T-helper 17 cell (primary cell): ENCODE measurements at regions not wholly inside any gene's neighbourhood (a gene's known extent, or its start where the extent isn't known, plus 50 kb on each side); places are given as distances from the start of the nearest gene placed in this dataset.

ENCODE experiments used
- ATAC-seq: fragments of 150-1000 bp; cut with Tn5 transposase; 2 replicates; pipeline ENCODE4 v1.10.0; 2021; ENCODE audit warnings: mild to moderate bottlenecking, moderate library complexity
- DNase-seq, 3 donors: peaks; one replicate each; pipeline versions ENCODE4 v3.0.0 to v3.0.0-alpha.2; 2020 to 2021
- H3K9me3 ChIP-seq: one replicate; pipeline ENCODE4 v1.7.0; 2013; ENCODE audit warnings: low read length, mild to moderate bottlenecking; ENCODE audit not compliant: control insufficient read depth, poor library complexity, severe bottlenecking
- H3K27ac Mint-ChIP-seq: one replicate; pipeline ENCODE4 v1.8.0; 2022; ENCODE audit warnings: mild to moderate bottlenecking, moderate library complexity, mixed read lengths
- H3K27me3 Mint-ChIP-seq: one replicate; pipeline ENCODE4 v1.8.0; 2022; ENCODE audit warnings: mixed read lengths
- H3K36me3 Mint-ChIP-seq: one replicate; pipeline ENCODE4 v1.8.0; 2022; ENCODE audit warnings: low read depth, mixed read lengths
- H3K4me1 Mint-ChIP-seq: one replicate; pipeline ENCODE4 v1.8.0; 2022; ENCODE audit warnings: mild to moderate bottlenecking, mixed read lengths
- H3K4me3 Mint-ChIP-seq: one replicate; pipeline ENCODE4 v1.8.0; 2022; ENCODE audit warnings: mild to moderate bottlenecking, moderate library complexity, mixed read lengths

GRCh38 chr16:35560637-35560984 lies 2101.2 kb downstream of the TP53TG3F start:
- no peaks in the 10 kb centered on the region for H3K4me1 Mint-ChIP-seq
- no peaks in the 10 kb centered on the region for H3K9me3 ChIP-seq
- H3K36me3 Mint-ChIP-seq: no peaks in the 10 kb centered on the region
- no peak for ATAC-seq
- no peak for DNase-seq
- no peak overlapping the region for H3K27ac Mint-ChIP-seq
- H3K4me3 Mint-ChIP-seq: no peak overlapping the region
- H3K27me3 Mint-ChIP-seq: no peaks in the 10 kb centered on the region

GRCh38 chr16:35561346-35561745 lies 2101.9 kb downstream of the TP53TG3F start:
- Mint-ChIP-seq H3K4me3 (no peak overlapping the region), H3K27ac (no peak overlapping the region), H3K27me3 (no peaks in the 10 kb centered on the region), H3K4me1 (no peaks in the 10 kb centered on the region), H3K36me3 (no peaks in the 10 kb centered on the region)
- no peak for DNase-seq
- ATAC-seq: no peak
- H3K9me3 ChIP-seq: peaks cover 4% of the 10 kb centered on the region

GRCh38 chr16:35562471-35562870 lies 2103.1 kb downstream of the TP53TG3F start:
- Mint-ChIP-seq H3K4me1 (no peaks in the 10 kb centered on the region), H3K27me3 (no peaks in the 10 kb centered on the region), H3K36me3 (no peaks in the 10 kb centered on the region), H3K4me3 (no peak overlapping the region), H3K27ac (no peak overlapping the region)
- ATAC-seq (no peak), DNase-seq (no peak)
- peaks cover 4% of the 10 kb centered on the region for H3K9me3 ChIP-seq

GRCh38 chr16:35562919-35563318 lies 2103.5 kb downstream of the TP53TG3F start:
- Mint-ChIP-seq H3K4me1 (no peaks in the 10 kb centered on the region), H3K27me3 (no peaks in the 10 kb centered on the region), H3K27ac (no peak overlapping the region), H3K36me3 (no peaks in the 10 kb centered on the region), H3K4me3 (no peak overlapping the region)
- ATAC-seq (no peak), DNase-seq (no peak)
- peaks cover 4% of the 10 kb centered on the region for H3K9me3 ChIP-seq

GRCh38 chr16:35564148-35564547 lies 2104.7 kb downstream of the TP53TG3F start:
- ATAC-seq: no peak

GRCh38 chr16:35564889-35565288 lies 2105.5 kb downstream of the TP53TG3F start:
- Mint-ChIP-seq H3K4me3 (no peak overlapping the region), H3K36me3 (no peaks in the 10 kb centered on the region), H3K27ac (no peak overlapping the region), H3K4me1 (no peaks in the 10 kb centered on the region), H3K27me3 (no peaks in the 10 kb centered on the region)
- DNase-seq (no peak), ATAC-seq (no peak)
- H3K9me3 ChIP-seq: peaks cover 4% of the 10 kb centered on the region

More at GRCh38 chr16:35564148-35564547, 2104.7 kb downstream of the TP53TG3F start:
- no peaks in the 10 kb centered on the region for H3K36me3 Mint-ChIP-seq
- H3K9me3 ChIP-seq: peaks cover 4% of the 10 kb centered on the region
- H3K27me3 Mint-ChIP-seq: no peaks in the 10 kb centered on the region
- no peaks in the 10 kb centered on the region for H3K4me1 Mint-ChIP-seq
- H3K27ac Mint-ChIP-seq: no peak overlapping the region
- H3K4me3 Mint-ChIP-seq: no peak overlapping the region
- DNase-seq: no peak

GRCh38 chr16:35565626-35566025 lies 2106.2 kb downstream of the TP53TG3F start:
- ATAC-seq (no peak), DNase-seq (no peak)
- H3K9me3 ChIP-seq: peaks cover 4% of the 10 kb centered on the region
- Mint-ChIP-seq H3K27me3 (no peaks in the 10 kb centered on the region), H3K27ac (no peak overlapping the region), H3K36me3 (no peaks in the 10 kb centered on the region), H3K4me3 (no peak overlapping the region), H3K4me1 (no peaks in the 10 kb centered on the region)

GRCh38 chr16:35569413-35569812 lies 2110.0 kb downstream of the TP53TG3F start:
- no peaks in the 10 kb centered on the region for H3K4me1 Mint-ChIP-seq
- H3K36me3 Mint-ChIP-seq: no peaks in the 10 kb centered on the region
- no peak for ATAC-seq
- H3K27me3 Mint-ChIP-seq: no peaks in the 10 kb centered on the region
- no peak overlapping the region for H3K27ac Mint-ChIP-seq
- DNase-seq: no peak
- H3K4me3 Mint-ChIP-seq: no peak overlapping the region
- H3K9me3 ChIP-seq: peaks cover 4% of the 10 kb centered on the region

- Mint-ChIP-seq H3K4me3 (no peak overlapping the region), H3K27me3 (no peaks in the 10 kb centered on the region), H3K27ac (no peak overlapping the region), H3K36me3 (no peaks in the 10 kb centered on the region), H3K4me1 (no peaks in the 10 kb centered on the region)
- no peak for DNase-seq
- no peak for ATAC-seq
- H3K9me3 ChIP-seq: peaks cover under 1% of the 10 kb centered on the region
Observed at GRCh38 chr16:35570946-35571345, 2111.5 kb downstream of the TP53TG3F start.

- no peaks in the 10 kb centered on the region for H3K9me3 ChIP-seq
- ATAC-seq: no peak
- DNase-seq: no peak
- Mint-ChIP-seq H3K4me3 (no peak overlapping the region), H3K27me3 (no peaks in the 10 kb centered on the region), H3K27ac (no peak overlapping the region), H3K36me3 (no peaks in the 10 kb centered on the region), H3K4me1 (no peaks in the 10 kb centered on the region)
Observed at GRCh38 chr16:35572186-35572585, 2112.8 kb downstream of the TP53TG3F start.

- Mint-ChIP-seq H3K4me1 (no peaks in the 10 kb centered on the region), H3K36me3 (no peaks in the 10 kb centered on the region), H3K4me3 (peak overlapping the region; percentile 16), H3K27ac (no peak overlapping the region), H3K27me3 (no peaks in the 10 kb centered on the region)
- no peak for ATAC-seq
- DNase-seq: no peak
- H3K9me3 ChIP-seq: no peaks in the 10 kb centered on the region
Observed at GRCh38 chr16:35573407-35573806, 2114.0 kb downstream of the TP53TG3F start.

GRCh38 chr16:35574011-35574410 lies 2114.6 kb downstream of the TP53TG3F start:
- no peaks in the 10 kb centered on the region for H3K36me3 Mint-ChIP-seq
- H3K27me3 Mint-ChIP-seq: no peaks in the 10 kb centered on the region
- DNase-seq (no peak), ATAC-seq (no peak)
- no peaks in the 10 kb centered on the region for H3K9me3 ChIP-seq
- no peak overlapping the region for H3K4me3 Mint-ChIP-seq
- no peak overlapping the region for H3K27ac Mint-ChIP-seq
- no peaks in the 10 kb centered on the region for H3K4me1 Mint-ChIP-seq

- no peaks in the 10 kb centered on the region for H3K9me3 ChIP-seq
- H3K27me3 Mint-ChIP-seq: no peaks in the 10 kb centered on the region
- no peak for DNase-seq
Observed at GRCh38 chr16:35574454-35575431, 2115.3 kb downstream of the TP53TG3F start.

GRCh38 chr16:35575432-35575821 lies 2116.0 kb downstream of the TP53TG3F start:
- DNase-seq: no peak
- H3K4me3 Mint-ChIP-seq: no peak overlapping the region
- no peaks in the 10 kb centered on the region for H3K9me3 ChIP-seq
- no peaks in the 10 kb centered on the region for H3K27me3 Mint-ChIP-seq
- H3K36me3 Mint-ChIP-seq: no peaks in the 10 kb centered on the region
- ATAC-seq: no peak
- H3K27ac Mint-ChIP-seq: no peak overlapping the region
- no peaks in the 10 kb centered on the region for H3K4me1 Mint-ChIP-seq

More at GRCh38 chr16:35574454-35575431, 2115.3 kb downstream of the TP53TG3F start:
- Mint-ChIP-seq H3K4me3 (no peak overlapping the region), H3K36me3 (no peaks in the 10 kb centered on the region), H3K27ac (no peak overlapping the region), H3K4me1 (no peaks in the 10 kb centered on the region)
- no peak for ATAC-seq
